K562 (cell line): ENCODE measurements at regions not wholly inside any gene's neighbourhood (a gene's known extent, or its start where the extent isn't known, plus 50 kb on each side); places are given as distances from the start of the nearest gene placed in this dataset.

Source experiments
- CEBPG ChIP-seq, 3 experiments: fragments of 200-800 bp in 1 of 3; sonication (Bioruptor generic) in 1 of 3; sonication (generic) in 1 of 3; formaldehyde crosslinking in 1 of 3; IDR thresholded peaks in 2 of 3; conservative IDR thresholded peaks in 1 of 3; 2 replicates each; pipeline versions ENCODE4 v1.6.1 to v1.8.0; 2016 to 2022; ENCODE audit warnings: missing compliant biosample characterization in 2 of 3, missing genetic modification characterization in 2 of 3, mild to moderate bottlenecking in 1 of 3, missing genetic modification reagents in 1 of 3
- EWSR1 ChIP-seq: fragments of 450-650 bp; IDR thresholded peaks from 2 replicates; pipeline ENCODE4 v1.6.1; 2018; ENCODE audit warnings: borderline replicate concordance, mild to moderate bottlenecking, low read depth, moderate library complexity; ENCODE audit not compliant: partially characterized antibody
- KAT2B ChIP-seq: IDR thresholded peaks from one replicate; pipeline ENCODE4 v1.6.1; 2012; ENCODE audit warnings: low read depth, mild to moderate bottlenecking, control low read depth, inconsistent platforms, low read length, moderate library complexity
- NFRKB ChIP-seq: fragments of 450-650 bp; IDR thresholded peaks from 2 replicates; pipeline ENCODE4 v1.6.1; 2016; ENCODE audit warnings: low read depth
- TEAD1 ChIP-seq, 2 experiments: fragments of 450-650 bp in 1 of 2; sonication (generic) in 1 of 2; formaldehyde crosslinking; IDR thresholded peaks; 2 replicates each; pipeline versions ENCODE4 v1.4.0 to v1.8.0; 2020 to 2022; ENCODE audit warnings: mild to moderate bottlenecking in 2 of 2, missing genetic modification reagents in 1 of 2
- ZNF436 ChIP-seq: fragments of 250-450, 450-650 bp; sonication (Bioruptor Pico); formaldehyde crosslinking; IDR thresholded peaks from 2 replicates; pipeline ENCODE4 v1.7.0; 2020; ENCODE audit warnings: mild to moderate bottlenecking
- ZNF717 ChIP-seq: fragments of 250-450 bp; sonication (Bioruptor Pico); IDR thresholded peaks from 2 replicates; pipeline ENCODE4 v1.5.0; 2021
- TF ChIP-seq, protein P1 (sequence below), 2 experiments: fragments of 450-650 bp; formaldehyde crosslinking in 1 of 2; IDR thresholded peaks; 2 replicates each; pipeline versions ENCODE4 v1.4.0 to v1.6.1; 2014 to 2020; ENCODE audit warnings: mild to moderate bottlenecking in 2 of 2, borderline replicate concordance in 1 of 2, low read depth in 1 of 2
- TF ChIP-seq, protein P2 (sequence below): fragments of 250-450 bp; sonication (Bioruptor Pico); IDR thresholded peaks from 2 replicates; pipeline ENCODE4 v1.8.0; 2021; ENCODE audit warnings: moderate library complexity, mild to moderate bottlenecking, inconsistent platforms
- TF ChIP-seq, protein P3 (sequence below): fragments of 450-650 bp; formaldehyde crosslinking; IDR thresholded peaks from 2 replicates; pipeline ENCODE4 v1.4.0; 2020; ENCODE audit warnings: mild to moderate bottlenecking

DNA sequence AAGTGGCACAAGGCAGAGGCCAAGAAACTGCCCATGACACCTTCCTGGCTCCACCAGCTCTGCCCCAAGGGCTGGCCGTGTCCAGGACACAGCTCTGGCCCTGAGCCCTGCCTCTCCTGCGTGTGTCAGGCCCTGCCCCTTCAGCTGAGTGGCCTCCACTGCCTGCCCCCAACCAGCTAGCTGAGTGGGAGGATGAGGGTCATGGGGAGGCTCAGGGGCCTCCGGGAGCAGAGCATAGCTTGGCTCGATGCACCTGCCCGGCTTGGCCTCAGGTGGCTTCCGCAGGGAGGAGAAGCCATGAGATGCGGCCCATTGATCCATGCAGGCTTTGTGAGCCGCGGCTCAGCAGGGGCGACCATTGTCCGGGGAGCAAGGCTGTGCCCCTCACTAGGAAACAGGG, 108.7 kb upstream of the TTC34 start (continued):
- TF ChIP-seq, protein P1, sequence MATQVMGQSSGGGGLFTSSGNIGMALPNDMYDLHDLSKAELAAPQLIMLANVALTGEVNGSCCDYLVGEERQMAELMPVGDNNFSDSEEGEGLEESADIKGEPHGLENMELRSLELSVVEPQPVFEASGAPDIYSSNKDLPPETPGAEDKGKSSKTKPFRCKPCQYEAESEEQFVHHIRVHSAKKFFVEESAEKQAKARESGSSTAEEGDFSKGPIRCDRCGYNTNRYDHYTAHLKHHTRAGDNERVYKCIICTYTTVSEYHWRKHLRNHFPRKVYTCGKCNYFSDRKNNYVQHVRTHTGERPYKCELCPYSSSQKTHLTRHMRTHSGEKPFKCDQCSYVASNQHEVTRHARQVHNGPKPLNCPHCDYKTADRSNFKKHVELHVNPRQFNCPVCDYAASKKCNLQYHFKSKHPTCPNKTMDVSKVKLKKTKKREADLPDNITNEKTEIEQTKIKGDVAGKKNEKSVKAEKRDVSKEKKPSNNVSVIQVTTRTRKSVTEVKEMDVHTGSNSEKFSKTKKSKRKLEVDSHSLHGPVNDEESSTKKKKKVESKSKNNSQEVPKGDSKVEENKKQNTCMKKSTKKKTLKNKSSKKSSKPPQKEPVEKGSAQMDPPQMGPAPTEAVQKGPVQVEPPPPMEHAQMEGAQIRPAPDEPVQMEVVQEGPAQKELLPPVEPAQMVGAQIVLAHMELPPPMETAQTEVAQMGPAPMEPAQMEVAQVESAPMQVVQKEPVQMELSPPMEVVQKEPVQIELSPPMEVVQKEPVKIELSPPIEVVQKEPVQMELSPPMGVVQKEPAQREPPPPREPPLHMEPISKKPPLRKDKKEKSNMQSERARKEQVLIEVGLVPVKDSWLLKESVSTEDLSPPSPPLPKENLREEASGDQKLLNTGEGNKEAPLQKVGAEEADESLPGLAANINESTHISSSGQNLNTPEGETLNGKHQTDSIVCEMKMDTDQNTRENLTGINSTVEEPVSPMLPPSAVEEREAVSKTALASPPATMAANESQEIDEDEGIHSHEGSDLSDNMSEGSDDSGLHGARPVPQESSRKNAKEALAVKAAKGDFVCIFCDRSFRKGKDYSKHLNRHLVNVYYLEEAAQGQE (IDR thresholded peaks at IDR 0.05; ENCODE audit: borderline replicate concordance): no peak
- TF ChIP-seq, protein P1 (CRISPR knock-in tag; IDR thresholded peaks at IDR 0.05; ENCODE audit: low read depth): no peak
- TF ChIP-seq, protein P2, sequence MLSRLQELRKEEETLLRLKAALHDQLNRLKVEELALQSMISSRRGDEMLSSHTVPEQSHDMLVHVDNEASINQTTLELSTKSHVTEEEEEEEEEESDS: no peak
- TF ChIP-seq ZNF717 (CRISPR knock-in tag) (no peak), ZNF436 (CRISPR knock-in tag) (no peak), TEAD1 (CRISPR knock-in tag; IDR thresholded peaks at IDR 0.05) (no peak), NFRKB (no peak), KAT2B (no peak), EWSR1 (no peak), CEBPG (CRISPR knock-in tag; IDR thresholded peaks at IDR 0.05) (no peak), CEBPG (tag; conservative IDR thresholded peaks at IDR 0.05 in 1 of 2, IDR thresholded peaks at IDR 0.05 in 1 of 2) (no peak)
- TF ChIP-seq, protein P3, sequence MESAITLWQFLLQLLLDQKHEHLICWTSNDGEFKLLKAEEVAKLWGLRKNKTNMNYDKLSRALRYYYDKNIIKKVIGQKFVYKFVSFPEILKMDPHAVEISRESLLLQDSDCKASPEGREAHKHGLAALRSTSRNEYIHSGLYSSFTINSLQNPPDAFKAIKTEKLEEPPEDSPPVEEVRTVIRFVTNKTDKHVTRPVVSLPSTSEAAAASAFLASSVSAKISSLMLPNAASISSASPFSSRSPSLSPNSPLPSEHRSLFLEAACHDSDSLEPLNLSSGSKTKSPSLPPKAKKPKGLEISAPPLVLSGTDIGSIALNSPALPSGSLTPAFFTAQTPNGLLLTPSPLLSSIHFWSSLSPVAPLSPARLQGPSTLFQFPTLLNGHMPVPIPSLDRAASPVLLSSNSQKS (CRISPR knock-in tag): no peak
